GM19328 (cell line): ENCODE measurements at regions not wholly inside any gene's neighbourhood (a gene's known extent, or its start where the extent isn't known, plus 50 kb on each side); places are given as distances from the start of the nearest gene placed in this dataset.
A peak's percentile ranks its signal among the peaks of the same experiment; 100 is the strongest.
"Not testable (repeated sequence)": the region's sequence is repeated elsewhere in the genome, so short reads cannot be mapped to it uniquely, and the experiment has no call there.

Experiments
- ATAC-seq: cut with Tn5 transposase; IDR thresholded peaks from one replicate; pipeline ENCODE4 v1.9.1; 2021; ENCODE audit warnings: mild to moderate bottlenecking, moderate library complexity; ENCODE audit not compliant: unreplicated experiment

DNA sequence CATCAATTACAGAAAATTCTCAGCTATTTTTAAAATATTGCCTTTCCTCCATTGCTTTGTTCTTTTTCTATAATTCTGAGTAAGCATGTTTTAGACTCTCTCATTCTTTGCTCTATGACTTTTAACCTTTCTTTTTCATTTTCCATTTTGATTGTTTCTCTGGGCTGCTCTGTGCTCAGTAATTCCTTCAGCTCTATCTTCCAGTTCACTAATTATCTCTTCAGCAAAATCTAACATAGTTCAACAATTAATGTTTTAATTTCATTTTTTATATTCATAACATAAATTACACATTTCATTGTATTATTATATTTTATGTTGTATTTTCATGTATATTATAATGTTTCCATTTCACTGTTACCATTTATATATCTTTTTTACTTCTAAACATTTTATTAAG is 198.8 kb upstream of the NOX3 start:
- no peak for ATAC-seq

DNA sequence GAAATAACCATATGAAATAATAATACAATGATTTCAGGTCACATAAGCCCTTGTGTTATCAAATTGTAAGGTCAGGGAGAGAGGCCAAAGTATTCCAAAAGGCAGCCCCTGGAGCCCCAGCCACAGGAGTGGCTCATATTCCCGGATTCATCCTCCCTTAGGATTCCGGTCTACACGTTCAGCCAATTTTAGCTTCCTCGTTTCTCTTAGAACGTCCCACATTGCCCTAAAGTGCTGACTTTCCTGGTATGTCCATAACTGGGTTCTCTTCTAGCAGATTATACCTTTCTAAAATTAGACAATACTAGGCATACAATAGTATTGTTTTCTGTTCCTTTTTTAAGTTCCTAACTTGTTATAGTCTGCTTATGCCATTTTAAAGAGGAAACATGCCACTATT is 192.7 kb upstream of the NOX3 start:
- ATAC-seq = no peak

DNA sequence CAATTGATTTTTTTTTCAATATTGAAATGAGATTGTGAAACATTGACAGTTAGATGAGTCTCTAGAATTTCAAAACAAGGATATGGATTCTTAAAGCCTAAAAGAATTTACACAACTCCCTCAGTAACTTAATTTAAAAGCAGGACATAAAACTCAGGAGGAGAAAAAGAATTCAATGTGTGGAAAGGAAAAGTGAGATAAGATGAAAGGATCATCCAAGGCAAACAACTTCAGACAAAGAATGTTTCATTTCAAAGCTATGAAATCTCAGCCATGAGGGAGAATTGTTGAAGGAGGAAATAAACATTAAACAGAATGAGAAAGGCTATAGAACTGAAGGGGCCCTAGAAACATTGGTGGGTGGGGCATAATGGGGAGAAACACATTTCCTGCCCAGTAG is 191.7 kb upstream of the NOX3 start:
- ATAC-seq = no peak

DNA sequence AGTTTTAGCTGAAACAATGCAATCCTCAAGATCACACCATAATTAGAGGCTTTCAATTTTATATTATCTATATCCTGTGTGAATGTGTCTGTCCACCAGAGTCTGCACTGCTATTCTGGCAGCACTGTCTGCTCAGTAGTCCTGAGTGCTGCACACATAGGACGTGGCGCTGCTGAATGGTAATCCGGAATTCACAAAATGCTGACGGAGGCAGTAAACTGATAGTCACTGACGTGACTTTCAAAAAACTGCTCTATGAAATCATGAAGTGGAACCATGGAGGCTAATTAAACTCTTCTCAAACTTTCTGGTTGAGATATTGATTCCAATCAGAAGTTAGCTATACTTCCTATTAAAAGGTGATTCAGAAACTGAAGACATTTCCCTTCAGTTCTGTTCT is 190.8 kb upstream of the NOX3 start:
- no peak for ATAC-seq

DNA sequence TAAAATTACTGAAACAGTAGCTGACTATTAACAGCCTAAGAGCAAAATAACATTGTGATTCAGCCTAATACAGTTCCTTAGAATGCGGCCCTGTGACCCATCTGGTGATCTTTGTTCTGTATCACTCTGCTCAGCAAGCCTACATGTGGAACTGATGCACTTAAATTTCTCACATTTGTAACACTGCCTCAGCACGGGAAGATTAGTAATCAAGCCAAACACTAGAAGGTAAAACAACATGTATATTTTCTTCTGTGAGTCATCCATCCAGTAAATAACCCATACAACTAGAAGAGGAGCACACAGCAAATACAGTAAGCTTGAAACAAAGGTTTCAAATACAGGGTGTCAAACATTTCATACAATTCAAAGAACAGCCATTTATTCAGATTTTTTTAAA is 189.7 kb upstream of the NOX3 start:
- no peak for ATAC-seq

DNA sequence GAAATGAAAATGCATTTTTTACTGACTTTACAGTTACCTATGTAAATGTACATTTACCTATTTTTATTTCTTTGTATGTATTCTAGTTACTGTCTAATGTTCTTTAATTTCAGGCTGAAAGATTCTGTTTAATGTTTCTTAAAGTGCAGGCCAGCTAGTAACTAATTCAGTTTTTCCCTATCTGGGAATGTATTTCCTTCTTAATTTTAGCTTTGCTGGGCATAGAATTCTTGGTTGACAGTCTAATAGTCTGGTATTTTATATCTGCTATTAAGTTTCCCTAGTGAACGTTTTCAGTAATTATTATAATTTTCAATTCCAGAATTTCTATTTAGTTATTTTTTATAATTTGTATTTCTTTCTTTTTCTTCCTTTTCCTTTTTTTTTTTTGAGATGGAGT is 186.0 kb upstream of the NOX3 start:
- no peak for ATAC-seq

DNA sequence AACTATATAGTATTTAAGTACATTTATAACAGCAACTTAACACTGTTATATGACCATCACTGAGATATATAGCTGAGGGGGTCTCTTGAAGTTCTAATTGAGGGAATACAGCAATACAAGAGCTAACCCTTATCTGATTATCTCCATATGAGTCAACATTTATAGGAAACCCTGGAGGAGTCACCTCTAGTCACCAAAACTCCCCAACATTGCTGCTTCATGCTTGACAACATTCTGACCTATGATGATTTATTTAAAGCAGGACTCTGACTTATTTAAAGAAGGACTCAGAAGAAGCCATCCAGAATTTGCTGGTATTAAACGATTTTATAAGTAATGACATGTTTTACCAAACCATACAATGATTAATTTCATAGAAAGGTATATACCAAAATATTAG is 182.6 kb upstream of the NOX3 start:
- ATAC-seq = no peak

DNA sequence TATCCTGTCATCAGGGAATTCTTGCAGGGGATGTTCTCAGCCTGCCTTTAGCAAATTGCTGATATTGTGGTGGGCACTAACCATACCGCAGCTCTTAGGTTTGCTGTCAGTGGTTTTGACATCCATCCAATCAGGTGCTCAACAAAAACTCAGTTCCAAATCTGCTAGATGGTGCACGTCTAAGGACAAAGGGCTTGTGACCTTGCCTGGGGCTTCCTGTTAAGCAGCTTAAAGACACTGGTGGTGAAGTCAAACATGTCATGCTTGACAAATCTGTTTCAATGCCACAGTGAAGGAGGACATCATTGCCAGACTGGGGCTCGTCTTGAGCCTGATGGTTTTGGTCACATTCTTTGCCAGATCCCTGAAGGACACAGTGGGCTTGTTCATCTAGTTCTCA is 179.8 kb upstream of the NOX3 start:
- no peak for ATAC-seq

DNA sequence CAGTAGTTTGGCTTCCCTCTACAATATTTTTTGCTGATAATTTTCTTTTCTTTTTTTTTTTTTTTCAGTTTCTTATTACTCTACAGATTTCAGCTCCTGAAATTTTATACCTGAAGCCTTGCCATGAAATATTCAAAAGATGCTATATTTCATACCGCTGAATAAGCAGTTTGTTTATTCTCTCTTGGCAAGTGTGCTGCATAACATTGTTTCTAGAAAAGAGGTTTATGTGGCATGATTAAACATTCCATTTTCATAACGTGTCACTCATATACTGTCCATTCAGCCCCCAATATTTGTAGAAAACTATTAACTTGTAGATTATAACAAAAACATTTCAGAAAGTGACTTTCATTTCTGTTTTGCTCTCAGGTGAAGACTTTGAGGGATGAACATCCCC is 174.4 kb upstream of the NOX3 start:
- ATAC-seq = no peak

DNA sequence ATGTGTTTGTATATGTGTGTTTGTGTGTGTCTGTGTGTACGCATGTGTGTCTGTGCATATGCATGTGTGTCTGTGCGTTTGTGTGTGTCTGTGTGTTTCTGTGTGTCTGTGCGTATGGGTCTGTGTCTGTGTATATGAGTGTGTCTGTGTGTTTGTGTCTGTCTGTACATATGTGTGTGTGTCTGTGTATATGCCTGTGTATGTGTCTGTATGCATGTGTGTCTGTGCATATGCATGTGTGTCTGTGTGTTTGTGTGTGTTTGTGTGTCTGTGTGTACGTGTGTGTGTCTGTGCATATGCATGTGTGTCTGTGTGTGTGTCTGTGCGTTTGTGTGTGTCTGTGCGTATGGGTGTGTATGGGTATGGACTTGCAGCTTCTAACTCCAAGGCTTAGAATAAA is 174.0 kb upstream of the NOX3 start:
- no peak for ATAC-seq

DNA sequence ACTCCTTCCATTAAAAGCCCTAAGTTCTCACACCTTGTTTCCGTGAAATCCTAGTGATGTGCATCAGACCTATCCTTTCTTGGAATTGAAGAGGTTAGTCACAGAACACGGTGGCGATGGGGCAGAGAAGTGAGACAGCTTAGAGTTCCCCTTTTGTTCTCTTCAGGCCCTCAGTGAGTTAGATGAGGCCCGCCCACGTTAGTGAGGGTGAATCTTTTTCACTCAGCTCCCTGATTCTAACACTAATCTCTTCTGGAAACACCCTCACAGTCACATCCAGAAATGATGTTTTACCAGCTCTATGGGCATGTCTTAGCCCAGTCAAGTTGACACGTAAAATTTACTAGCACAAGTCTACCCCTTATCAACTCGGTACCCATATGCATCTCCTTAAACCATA is 172.7 kb upstream of the NOX3 start:
- peak; percentile 91 for ATAC-seq

DNA sequence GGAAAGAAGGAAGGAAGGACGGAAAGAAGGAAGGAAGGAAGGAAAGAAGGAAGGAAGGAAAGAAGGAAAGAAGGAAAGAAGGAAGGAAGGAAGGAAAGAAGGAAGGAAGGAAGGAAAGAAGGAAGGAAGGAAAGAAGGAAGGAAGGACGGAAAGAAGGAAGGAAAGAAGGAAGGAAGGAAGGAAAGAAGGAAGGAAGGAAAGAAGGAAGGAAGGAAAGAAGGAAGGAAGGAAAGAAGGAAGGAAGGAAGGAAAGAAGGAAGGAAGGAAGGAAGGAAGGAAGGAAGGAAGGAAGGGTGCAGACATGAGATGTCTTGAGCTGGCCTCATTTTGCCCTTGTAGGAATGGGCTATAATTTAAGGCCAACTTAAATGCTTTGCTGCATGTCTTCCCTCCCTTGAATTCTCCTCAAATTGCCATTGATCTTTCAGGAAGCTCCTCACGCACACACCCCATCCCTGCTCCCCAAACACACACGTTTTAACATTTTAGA is 172.1 kb upstream of the NOX3 start:
- ATAC-seq = not testable (repeated sequence)

DNA sequence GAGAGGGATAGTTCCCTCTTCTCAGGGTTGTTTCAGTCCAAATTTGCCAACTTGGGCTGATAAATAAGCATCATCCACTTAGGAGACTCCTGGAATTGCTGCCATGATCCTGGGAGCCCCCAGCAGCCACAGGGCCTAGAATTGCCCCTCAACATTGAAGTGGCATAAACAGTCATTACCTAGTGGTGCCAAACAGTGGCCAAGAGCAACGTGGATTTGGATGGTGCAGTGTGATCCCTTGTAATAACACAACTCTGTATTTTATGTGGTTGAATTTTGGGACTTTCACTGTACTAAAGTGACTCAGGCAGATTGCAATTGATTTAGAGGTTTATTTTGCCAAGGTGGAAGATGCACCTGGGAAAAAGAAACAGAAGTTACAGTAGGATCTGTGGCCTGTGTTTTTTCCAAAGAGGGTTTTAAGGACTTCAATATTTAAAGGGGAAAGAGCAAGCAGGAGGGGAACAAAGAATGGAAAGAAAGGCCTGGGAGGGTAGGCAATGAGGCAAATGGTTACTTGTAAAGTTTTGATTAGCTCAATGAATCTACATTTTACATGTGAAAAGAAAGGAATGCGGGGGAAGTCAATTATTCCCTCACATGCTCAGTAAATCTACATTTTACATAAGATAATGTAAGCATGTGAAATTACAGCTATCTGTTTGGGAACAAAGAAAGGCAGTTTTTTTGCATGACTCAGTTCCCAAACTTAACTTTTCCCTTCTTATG is 168.0 kb upstream of the NOX3 start:
- no peak for ATAC-seq

DNA sequence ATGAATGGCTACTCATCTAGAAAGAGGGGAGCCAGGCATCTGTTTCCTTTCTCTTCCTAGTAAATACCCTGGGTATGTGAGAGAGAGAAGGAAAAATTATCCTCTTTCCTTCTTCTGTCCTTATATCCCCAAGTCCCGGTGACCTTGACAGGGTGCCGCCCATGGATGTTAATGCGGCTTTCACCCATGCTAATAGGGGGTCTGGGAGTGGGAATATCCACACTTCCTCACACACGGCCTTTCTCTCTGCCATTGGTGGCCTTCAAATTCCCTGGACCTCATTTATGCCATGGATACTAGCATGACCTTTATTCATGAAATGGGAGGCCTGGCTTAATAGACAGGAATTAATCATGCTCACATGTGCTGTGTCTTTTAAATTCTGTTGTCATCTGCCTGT is 159.0 kb upstream of the NOX3 start:
- ATAC-seq = no peak

DNA sequence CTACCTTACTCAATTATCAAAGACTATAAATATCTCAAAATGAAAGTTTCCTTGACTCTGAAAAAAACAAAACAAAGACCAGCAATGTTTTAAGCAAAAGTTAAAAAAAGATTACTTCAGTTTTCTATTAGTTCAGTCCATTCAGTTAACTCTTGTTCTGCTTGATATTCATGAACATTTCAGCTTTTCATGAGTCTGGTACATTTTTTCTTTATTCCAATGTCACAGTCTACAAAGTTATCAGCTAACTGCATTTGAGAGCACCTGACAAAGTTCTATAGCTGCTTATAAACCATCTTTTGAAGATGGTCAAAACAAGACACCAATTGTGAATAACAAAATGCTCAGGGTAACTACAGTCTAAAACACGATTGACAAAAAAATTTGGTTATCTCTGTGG is 156.1 kb upstream of the NOX3 start:
- no peak for ATAC-seq

DNA sequence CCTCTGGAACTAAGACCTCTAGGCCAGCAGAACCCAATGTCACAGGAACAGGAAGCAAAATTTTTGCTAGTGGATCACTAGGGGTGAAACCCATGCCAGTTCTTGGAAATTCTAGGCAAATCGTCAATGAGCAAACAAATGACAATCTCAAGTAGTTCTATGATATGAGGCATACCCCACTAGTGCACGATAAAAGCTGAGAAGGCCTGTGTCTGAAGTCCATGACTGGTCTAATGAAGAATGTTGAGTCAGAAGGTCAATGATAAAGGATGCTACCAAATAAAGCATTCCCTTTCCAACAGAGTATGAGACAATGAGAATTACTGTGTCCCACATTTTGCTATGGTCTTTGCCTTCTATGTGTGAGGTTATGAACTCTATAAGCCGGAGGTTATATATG is 149.4 kb upstream of the NOX3 start:
- no peak for ATAC-seq

DNA sequence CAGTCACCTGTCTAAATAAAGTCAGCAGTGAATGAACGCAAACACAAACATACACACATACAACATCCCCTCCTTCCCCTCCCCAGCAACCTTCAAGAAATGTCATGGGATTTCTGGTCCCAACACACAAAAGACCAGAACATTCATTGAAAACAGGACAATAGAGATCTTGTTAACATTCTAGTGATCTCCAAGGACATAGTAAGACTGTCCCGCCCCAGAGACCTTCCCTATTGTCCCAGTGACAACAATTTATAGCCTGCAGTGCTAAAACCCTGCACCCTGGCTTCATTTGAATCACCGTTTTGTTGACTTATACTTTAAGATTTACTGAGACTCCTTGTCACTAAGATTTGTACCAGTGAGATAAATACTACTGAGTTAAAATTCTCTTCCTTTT is 143.9 kb upstream of the NOX3 start:
- no peak for ATAC-seq

DNA sequence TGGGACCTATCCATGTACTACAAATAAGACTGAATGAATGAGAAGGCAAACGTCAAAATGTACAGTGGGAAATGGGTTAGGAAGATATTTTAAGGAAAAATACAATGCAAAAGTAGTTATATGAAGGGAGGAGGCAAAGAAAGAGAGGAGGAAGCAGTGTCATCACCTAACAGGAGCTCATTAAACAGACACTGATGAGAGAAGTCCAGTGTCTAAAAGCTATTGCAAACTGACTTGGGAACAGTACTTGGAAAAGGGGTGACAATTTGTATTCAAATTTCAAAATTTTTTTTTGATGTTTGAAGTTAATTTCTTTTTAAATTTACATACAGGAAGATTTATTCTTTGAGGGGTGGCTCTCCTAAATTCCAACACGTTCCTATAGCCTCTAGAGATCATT is 143.5 kb upstream of the NOX3 start:
- no peak for ATAC-seq

DNA sequence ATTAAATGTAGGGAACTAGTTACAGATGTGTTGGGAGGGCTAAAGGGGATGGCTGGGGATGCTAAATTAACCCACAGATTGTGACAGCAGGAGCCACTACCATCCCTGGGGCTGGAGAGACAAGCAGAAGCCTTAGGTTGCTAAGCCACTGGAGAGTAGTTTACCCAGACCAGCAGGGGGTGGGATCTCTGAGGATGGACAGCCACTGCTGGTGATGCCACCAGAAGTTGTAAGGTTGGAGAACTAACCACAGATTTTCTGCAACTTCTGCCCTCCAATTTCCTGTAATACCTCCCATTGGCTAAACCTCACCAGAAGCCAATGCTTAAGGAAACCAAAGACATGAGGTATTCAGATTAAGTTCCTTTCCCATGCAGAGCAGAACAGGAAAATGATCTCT is 139.6 kb upstream of the NOX3 start:
- ATAC-seq = no peak

DNA sequence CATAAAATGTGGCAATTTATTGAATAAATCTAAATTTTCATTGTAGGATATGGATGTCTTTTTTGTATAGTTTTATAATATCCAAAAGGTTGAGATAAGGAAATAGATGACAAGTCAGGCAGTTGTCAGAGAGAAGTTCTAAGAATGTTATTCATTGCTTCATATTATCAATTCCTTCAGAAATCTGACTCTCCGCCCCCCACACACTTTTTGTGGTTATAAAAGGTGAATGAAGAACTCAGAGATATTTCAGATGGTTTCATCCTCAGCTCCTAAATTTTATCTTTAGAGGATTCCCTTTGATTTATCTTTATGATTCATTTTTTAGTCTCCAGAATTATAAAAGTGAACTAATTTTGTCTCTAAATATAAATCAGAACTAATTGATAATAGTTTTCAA is 136.1 kb upstream of the NOX3 start:
- ATAC-seq = no peak

DNA sequence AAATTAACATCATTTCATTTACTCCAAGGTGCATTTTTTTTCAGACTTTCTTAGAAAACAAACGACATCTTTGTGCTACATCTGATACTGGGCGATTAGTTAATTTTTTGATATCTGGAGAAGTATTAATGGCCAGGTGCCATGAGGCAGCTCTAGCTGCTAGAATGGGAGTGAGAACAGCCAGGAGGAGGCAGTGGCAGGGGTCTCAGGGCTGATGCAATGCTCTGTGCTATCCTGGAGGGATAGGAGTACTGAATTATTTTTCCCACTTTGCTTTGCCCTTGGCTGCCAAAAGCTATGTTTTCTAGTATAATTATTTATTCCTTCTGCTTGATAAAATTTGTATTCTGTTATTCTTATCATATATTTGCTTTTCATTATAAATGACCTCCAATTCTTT is 133.6 kb upstream of the NOX3 start:
- ATAC-seq = no peak

DNA sequence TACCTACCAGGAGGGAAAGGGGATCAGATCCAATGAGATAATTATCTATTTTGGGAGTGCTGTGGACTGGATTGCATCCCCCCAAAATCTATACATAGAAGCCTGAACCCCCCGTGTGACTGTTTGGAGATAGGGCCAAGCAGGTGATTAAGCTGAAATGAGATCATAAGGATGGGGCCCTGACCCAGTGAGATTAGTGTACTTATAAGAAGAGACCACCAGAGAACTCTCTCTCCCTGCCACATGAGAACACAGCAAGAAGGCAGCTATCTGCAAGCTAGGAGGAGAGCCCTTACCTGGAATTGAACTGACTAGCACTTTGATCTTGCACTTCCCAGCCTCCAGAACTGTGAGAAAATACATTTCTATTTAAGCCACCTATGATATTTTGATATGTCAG is 132.2 kb upstream of the NOX3 start:
- no peak for ATAC-seq

DNA sequence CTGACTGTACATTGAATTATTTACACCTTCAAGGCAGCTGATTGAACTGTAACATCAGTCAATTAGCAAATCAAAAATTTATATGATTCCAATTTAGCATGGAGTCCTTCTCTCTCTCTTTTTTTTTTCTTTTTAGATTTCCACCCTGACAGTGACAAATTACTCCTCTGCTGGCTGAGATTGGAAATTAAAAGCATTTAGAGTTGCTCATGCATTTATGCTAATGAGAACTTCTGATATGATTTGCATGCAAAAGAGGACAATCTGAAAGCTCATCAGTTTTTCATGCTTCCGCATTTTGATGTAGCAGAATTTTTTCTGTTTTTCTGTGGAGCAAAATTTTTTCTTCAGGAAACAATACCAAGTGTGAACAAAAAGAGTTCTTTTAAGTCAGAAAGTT is 130.5 kb upstream of the NOX3 start:
- no peak for ATAC-seq
